ENCODE measurements at regions not wholly inside any gene's neighbourhood (a gene's known extent, or its start where the extent isn't known, plus 50 kb on each side); places are given as distances from the start of the nearest gene placed in this dataset.

DNA sequence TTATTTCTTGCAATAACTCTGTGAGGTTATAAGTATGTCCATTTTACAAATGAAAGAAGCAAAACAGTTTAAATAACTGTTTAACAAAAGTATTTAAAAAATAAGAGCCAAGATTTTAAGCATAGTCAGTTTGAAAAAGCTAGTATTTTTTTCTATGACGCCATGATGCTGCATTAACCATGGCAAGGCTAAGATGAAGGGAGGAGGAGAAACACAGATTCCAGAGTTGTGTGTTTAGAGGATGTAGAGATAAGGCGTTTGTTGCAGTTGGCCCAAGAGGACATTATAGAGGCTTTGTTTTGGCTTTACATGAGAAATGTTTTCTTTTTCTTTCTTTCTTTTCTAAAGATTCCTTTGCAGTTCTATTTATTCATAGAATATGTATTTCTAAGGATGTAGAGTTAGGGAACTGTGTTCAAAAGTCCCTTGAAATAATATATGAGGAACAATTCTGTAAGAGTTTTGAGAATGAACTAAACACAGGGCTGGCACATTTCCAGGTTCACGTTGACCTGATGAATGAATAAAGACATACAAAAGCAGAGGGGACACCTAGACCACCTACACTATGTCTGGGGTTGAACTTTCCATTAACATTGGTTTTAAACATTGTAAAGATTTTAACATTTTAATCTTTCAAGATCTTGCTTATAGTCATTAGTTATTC is 244.2 kb downstream of the KCNS3 start:
- DNase-seq: no peak

GRCh38 chr2:18119883-18120282 is 241.4 kb downstream of the KCNS3 start:
- no peak for DNase-seq

- DNase-seq: no peak
Measured at GRCh38 chr2:18118703-18119102, 240.2 kb downstream of the KCNS3 start.

DNA sequence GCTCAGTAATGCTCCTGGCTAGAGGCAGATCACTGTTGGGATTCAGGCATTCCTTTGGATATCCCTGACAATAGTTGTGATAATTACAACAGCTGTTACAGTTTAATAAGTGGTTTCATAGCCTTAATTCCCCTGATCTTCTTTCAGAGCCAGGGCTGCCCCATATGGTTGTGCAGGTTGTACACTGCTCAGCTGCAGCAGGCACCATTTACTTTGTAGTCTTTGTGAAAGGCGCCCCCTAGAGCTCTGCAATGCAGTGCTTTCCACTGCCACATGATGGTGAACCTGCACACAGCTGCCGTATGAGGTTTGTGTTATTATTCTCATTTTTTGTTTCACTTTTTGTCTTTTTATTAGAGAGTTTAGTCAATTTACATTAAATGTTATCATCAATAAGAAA is 239.1 kb downstream of the KCNS3 start:
- no peak for DNase-seq

DNA sequence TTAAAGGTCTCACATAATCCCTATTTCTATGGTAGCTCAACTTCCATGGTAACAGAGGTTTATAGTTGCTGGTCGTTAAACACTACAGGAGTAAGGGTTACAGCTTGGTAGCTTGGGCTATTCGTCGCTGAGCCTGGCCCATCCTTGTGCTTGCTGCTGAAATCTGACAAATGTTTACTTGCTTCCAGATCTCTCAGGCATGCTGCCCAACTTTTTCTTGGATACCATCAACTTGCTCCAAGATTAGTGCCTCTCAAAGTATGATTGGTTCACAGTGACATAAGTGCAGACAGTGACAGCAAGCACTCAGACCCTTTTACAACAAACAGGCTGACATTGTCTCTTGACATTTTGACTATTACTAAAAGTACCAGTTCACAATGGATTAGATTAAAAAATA is 231.8 kb downstream of the KCNS3 start:
- no peak for DNase-seq

DNA sequence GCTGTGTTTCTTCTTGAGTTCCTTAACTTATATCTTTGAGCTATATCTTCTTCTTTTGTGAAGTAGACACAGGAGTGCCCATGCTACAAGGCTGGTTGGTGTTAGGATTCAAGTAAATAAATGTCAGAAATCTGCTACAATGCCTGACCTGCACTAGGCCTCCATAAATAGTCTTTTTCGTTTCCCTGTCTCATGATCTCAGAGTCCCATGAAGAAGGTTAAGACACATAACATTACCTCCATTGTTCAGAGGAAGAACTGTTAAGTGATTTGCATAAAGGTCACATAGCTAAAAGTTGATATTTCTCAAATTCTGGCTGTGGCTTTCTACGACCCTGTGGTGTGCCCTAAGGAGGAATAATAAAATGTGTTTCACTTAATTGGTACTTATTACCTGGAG is 228.4 kb downstream of the KCNS3 start:
- no peak for DNase-seq

DNA sequence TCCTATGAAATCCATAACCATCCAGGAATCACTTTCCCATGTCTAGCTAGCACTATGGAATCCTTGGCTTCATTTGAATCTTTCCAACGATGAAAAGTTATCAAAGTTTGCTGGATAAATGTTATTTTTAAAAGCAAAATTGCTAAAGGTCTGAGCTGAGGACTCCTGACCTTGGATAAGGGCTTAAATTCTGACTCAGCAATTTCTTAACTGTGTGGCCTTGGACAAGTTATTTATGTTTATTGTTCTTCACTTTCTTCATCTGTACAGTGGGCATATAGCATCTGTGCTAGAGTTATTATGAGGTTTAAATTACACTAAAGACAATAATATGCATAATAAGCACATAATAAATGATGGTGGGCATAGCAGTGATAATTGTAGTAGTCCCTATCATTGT is 227.5 kb downstream of the KCNS3 start:
- DNase-seq: no peak

- no peak for DNase-seq
Measured at GRCh38 chr2:18104595-18105224, 226.2 kb downstream of the KCNS3 start.

GRCh38 chr2:18096836-18097405 is 218.5 kb downstream of the KCNS3 start:
- no peak for DNase-seq

- DNase-seq: no peak
Measured at GRCh38 chr2:18094277-18094676, 215.8 kb downstream of the KCNS3 start.

GRCh38 chr2:18093196-18093595 is 214.7 kb downstream of the KCNS3 start:
- DNase-seq: no peak

DNA sequence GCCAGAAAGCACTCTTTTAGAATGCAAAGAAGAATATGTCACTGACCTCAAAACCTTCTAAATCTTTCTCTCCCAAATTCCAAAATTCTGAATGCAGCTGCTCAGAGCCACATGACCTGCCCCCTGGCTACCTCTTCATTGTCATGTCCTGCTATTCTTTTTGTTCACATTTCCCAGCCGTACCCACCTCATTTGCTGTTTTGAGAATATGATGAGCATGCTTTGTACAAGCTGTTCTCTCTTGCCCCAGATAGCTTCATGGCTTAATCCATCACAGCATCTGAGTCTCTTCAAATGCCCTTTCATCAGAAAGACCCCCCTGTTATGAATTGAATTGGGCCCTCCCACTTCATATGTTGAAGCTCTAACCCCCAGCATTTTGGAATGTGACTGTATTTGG is 214.3 kb downstream of the KCNS3 start:
- DNase-seq: no peak

DNA sequence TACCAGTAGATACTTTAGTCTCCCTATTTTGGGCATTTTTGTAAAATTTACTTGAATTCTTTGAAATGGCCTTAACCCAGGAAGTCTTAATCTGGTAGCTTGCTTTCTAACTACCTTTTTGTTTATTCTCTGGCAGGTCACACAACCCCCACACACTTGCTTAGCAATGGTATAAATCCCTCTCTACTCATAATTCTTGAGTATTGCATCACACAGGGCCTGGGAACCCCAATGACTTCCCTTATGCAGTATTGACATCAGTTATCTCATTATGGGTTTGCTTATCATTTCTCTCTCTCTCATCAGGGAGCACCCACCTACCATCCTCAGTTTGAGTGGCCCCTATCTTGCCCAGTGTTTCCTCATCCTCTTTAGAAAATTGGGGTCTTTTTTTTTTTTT is 207.1 kb downstream of the KCNS3 start:
- no peak for DNase-seq

DNA sequence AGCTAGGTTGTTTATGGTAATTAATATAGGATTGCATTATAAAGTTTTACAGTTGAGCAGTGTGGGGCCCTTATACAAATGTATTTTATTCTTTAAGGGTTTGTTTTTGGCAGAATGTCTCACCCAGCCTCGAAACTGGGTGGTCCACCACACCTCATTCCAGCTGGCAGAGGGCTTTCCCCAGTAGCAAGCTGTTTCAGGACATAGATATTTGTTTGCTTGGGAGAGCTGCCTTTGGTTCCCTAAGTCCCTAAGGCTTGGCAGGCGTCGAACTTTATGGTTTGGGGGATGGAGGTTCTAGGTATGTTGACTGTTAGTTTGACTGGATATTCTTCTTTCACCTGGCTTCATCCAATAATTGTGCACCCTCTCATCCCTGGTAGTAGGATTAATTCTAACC is 205.9 kb downstream of the KCNS3 start:
- no peak for DNase-seq

DNA sequence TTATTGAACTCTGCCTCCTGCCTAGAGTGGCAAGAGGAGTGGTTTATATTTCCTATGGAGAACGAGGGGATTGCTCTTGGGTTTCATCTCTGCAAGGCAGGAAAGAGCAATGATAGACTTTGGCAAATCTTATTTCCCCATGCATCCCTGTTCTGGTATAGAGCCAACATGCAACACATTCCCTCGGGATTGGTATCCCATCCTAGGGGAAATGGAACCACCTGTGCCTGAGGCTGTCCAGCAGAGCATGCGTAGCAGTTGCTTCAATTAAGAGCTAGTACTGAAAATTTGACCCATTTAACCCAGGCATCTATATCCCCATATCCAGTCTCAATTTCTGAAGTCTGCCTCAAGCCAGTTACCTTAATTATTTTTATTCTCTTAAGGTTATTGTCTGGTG is 205.3 kb downstream of the KCNS3 start:
- DNase-seq: no peak

DNA sequence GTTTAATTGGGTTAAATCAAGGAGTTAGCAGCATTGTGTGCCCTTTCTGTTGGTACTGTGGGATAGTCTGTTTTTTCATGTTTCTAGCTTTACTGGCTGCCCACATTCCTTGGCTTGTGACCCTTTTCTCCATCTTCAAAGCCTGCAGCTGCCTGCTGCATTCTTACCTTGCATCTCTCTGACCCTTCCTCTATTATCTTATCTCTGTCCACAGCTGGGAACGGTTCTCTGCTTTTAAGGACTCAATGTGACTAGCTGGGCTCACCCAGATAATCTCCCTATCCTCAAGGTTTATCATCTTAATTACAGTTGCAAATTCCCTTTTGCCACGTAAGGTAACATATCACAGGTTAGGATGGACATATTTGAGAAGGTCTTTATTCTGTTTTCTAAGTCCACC is 199.7 kb downstream of the KCNS3 start:
- no peak for DNase-seq

- no peak for DNase-seq
Measured at GRCh38 chr2:18077704-18078103, 199.2 kb downstream of the KCNS3 start.

DNA sequence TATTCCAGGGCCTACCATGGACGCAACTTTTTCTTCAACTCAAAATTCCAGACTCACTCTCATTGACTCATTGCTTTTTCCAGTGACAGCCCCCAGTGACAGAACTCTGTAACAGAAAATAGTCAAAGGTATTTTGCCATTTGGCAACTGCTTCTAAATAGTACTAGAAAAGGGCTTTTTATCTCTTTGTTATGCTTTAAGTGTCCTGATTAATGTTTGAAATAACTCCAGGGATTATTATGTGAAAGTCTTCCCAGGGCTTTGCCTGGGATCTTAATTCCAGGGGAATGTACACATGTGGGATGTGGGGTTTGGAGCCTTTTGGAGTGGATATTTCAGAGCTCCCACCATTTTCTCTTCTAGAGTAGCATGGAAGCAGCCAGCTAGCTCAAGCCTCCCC is 198.8 kb downstream of the KCNS3 start:
- no peak for DNase-seq

DNA sequence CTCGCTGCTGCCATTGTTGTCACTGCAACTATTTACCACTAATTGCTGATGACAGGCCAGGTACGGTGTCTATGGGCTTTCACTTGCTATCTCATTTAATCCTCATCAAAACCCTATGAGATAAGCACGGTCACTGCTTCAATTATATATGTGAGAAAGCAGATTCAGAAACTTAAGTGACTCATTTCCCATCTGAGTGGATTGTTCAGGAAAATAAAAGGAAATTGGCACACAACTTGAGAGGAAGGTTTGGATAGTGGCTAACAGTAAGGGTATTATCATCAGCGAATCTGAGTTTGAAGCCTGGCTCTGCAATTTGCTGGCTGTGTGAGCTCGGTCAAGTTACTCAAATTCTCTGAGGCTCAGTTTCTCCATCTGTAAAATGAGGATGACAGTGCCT is 196.0 kb downstream of the KCNS3 start:
- no peak for DNase-seq

- DNase-seq: no peak
Measured at GRCh38 chr2:18073601-18074000, 195.1 kb downstream of the KCNS3 start.

GRCh38 chr2:18067588-18068384 is 189.3 kb downstream of the KCNS3 start:
- no peak for DNase-seq

GRCh38 chr2:18066894-18067293 is 188.4 kb downstream of the KCNS3 start:
- DNase-seq: no peak

GRCh38 chr2:18066066-18066465 is 187.6 kb downstream of the KCNS3 start:
- no peak for DNase-seq

DNA sequence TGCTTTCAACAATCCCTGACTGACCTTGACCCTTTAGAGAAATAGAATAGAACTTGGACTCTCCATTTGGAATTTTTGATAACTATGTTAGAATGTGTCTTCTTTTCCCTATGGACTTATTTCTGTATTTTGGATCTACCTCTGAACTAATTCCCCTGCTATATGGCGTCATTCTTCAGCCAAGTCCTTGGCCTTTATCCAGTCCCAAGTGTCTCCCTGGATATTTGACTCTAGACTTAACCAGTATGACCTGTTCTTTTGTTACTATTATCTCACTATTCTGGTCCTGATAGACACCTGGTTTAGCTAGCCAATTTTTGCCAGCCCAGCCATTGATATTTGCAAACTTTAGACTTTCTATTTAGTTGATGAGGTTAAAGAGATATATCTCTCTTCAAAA is 186.8 kb downstream of the KCNS3 start:
- no peak for DNase-seq
